ENCODE measurements at regions not wholly inside any gene's neighbourhood (a gene's known extent, or its start where the extent isn't known, plus 50 kb on each side); places are given as distances from the start of the nearest gene placed in this dataset.

GRCh38 chr14:62018606-62019005, 256.4 kb downstream of the SNAPC1 start:
- DNase-seq: no peak

- no peak for DNase-seq
Observed at GRCh38 chr14:62027958-62028357, 265.7 kb downstream of the SNAPC1 start.

GRCh38 chr14:62029569-62029924, 267.3 kb downstream of the SNAPC1 start:
- no peak for DNase-seq

GRCh38 chr14:62030387-62030786, 268.2 kb downstream of the SNAPC1 start:
- DNase-seq: no peak

DNA sequence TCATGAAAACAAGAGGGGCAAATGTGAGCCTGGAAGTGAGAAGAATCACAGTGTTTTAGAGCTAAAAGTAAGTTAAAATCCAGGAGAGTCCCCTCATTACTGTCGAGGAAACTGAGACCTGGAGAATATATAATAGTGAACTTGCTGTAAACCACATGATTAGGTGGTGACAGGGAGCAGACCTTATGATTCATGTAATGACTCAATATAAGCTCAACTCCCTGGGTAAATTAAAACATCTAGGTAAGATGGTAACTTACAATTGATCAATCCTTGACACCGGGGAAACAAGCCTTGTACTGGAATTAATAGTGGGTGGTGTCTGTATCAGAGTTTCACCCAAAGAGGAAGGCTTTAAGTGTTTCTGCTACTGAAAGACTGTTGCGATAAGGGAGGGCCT, 269.3 kb downstream of the SNAPC1 start:
- DNase-seq: no peak

GRCh38 chr14:62053188-62053587, 291.0 kb downstream of the SNAPC1 start:
- no peak for DNase-seq

GRCh38 chr14:62056789-62057188, 294.6 kb downstream of the SNAPC1 start:
- DNase-seq: no peak

GRCh38 chr14:62062645-62063044, 300.4 kb downstream of the SNAPC1 start:
- no peak for DNase-seq

DNA sequence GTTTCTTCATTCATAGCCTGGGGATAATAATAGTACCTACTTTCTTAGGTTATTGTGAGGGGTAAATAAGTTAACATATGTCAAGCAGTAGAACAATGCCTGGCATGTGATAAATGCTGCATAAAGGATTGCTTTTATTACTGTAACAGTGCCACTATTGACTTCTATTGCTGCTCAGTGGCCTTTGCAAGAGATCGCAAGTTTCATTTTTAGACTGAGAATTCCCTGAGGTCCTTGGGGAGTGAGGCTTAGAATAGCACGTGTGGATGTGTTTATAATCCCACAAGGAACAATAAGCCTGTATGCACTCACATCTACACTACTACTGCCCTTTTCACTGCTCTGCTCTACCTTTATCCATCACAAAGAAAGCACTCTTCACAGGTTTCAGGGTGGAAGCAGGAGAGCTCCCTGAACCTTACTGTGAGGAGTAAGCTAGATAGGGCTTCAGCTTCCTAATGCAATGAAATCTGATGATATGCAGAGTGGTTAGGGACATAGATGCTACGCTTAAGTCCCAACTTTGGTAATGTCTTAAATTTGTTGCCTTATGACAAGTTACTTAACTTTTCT, 302.6 kb downstream of the SNAPC1 start:
- no peak for DNase-seq

- no peak for DNase-seq
Observed at GRCh38 chr14:62066304-62066703, 304.1 kb downstream of the SNAPC1 start.

GRCh38 chr14:62071039-62071438, 308.8 kb downstream of the SNAPC1 start:
- DNase-seq: no peak

DNA sequence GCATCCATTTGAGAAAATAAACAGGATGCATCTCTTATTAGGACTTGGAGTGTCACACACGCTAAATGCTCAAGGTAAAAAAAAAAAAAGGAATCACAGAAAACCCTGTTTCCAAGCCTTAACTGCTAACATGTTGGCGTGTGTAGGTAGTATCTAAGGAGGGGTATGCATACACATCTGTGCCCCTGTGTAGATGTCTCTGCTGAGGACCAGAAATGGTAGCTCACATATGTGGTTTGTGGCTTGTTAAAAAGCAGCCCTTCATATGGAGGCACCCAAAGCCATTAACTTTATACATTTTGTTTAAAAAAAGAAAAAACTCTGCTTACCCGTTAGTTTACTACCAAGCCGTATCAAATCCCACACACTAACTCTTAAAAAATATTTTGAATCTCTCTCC, 314.1 kb downstream of the SNAPC1 start:
- DNase-seq: no peak

DNA sequence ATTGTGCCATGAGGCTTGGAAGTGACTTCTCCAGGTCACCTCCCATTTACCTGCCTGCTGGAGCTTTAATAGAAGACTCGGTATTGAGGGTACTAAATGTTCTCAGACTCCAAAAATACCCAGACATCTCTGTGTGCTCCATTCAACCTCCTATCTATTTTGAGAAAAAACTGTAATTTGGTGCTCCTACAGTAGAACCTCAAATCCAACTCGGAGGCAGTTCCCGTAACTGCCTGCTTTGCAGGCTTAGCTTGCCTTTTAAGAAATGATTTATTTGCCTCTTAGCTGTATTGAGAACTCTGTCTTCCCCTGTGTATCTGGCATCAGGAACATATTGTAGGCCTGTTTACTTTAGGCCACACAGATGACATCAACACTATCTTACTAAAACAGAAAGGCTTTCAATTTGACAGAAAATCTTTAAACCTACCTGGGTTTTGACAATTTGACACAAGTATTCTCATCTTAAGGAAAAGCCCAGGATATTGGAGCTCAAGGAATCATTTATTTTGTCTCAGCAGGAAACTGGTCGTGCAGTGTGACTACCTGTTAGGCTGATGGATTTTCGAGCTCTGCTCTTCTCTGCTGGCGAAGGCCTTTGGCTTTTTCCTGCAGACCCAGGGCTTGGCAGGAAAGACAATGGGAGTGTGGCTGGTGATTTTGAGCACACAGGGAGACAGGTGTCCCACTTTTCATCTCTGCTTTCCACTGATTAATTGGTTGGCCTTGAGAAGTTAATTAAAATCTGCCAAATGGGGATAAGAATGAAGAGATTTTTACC, 314.8 kb downstream of the SNAPC1 start:
- no peak for DNase-seq

GRCh38 chr14:62077676-62078261, 315.5 kb downstream of the SNAPC1 start:
- DNase-seq: no peak

- no peak for DNase-seq
Observed at GRCh38 chr14:62079038-62079437, 316.8 kb downstream of the SNAPC1 start.

DNA sequence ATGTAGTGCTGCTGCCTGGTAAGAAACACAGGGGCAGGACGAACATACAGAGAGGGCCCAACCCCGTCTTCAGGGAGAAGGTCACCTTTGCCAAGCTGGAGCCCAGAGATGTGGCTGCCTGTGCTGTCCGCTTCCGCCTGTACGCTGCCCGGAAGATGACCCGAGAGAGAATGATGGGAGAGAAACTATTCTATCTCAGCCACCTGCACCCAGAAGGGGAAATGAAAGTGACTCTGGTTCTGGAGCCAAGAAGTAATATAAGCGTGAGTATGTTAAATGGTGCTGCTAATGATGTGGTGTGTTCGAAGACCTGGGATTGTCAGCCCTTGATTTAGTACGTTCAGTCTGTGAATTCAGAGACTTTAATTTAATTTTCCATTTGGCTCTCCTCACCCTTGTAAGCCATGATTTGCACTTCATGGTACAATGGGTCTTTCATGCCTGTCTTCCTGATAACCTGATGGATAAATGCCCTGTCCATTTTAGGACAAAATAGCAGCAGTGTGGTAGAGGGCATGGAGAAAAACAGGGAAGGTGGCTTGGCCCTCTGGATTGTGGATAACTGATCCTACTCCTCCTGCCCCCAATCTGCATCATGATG, 318.9 kb downstream of the SNAPC1 start:
- no peak for DNase-seq

DNA sequence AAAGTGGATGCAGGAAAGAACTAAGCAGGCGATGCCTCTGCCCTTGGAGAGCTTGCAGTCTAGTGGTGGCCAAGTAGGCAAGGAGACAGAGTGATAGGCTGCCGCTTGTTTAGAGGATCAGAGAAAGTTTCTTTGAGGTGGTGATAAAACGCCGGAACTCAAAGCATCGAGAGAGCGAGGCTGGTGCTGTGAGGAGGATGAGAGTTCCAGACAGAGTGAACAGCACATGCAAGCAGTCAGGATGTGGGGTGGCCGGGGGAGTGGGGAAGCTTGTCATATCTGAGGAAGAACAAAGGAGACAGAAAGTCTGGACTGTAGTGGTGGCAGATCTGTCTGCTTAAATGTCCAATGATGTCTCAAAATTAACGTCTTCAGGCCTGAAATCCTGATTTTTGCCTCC, 319.7 kb downstream of the SNAPC1 start:
- no peak for DNase-seq

DNA sequence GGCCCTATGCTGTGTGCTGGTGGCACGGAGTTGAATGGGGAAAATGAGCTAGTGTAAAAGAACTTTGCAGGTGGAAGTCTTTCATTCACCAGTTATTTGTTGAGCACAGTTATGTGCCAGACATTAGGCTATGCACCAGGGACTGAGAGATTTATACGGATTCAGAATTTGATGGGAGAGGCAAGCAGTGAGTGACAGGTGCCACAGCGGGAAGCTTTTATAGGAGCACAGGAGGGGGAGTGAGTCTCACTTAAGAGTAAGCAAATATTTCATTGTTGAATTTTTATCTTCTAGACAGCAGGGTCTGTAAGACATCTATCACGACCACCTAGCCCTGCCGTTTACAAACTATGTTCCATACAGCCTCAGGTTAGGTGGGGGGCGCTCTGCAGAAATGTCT, 320.6 kb downstream of the SNAPC1 start:
- DNase-seq: no peak

GRCh38 chr14:62084020-62084419, 321.8 kb downstream of the SNAPC1 start:
- DNase-seq: no peak

DNA sequence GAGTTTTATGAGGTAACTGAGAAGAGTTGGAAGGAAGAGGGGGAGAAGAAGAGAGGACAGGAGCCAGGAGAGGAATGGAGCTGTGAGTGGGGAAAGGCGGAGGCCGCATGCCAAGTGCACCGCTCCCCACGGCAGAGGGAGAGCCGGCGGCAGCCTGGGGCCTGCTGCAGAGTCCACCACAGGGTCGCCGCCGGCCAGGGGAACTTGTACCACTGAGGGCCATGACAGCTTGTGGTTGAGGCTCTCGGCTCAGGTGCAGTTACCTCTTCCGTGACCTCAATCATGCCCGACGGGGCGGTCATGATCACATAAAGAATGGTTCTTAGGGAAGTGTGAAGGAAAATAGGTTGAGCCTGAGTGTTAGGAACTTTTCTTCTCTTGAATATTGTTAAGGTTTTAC, 325.0 kb downstream of the SNAPC1 start:
- DNase-seq: no peak

GRCh38 chr14:62093736-62094135, 331.5 kb downstream of the SNAPC1 start:
- DNase-seq: no peak

GRCh38 chr14:62097072-62097471, 334.9 kb downstream of the SNAPC1 start:
- no peak for DNase-seq

DNA sequence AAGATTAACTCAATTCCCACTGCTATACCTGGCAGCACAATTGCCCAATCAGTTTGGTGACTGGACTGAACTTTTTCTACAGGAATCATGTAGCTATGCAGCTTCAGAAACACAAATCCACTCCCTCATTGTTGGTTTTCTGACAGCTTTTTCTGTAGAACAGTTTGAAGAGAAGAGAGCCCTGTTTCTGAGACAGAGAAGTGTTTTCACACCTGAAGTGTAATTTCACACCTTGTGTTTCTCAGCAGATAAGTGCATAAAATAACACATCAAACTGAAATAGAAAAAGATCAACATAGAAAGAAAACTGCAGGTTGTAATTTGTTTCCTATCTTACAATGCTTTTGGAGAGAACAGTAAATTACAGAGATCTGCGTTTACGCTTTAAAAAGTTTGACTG, 335.6 kb downstream of the SNAPC1 start:
- no peak for DNase-seq

- no peak for DNase-seq
Observed at GRCh38 chr14:62098357-62098756, 336.1 kb downstream of the SNAPC1 start.
